Osteocyte (in vitro differentiated cells): ENCODE measurements at regions not wholly inside any gene's neighbourhood (a gene's known extent, or its start where the extent isn't known, plus 50 kb on each side); places are given as distances from the start of the nearest gene placed in this dataset.

Source experiments
- DNase-seq: peaks from one replicate; pipeline ENCODE4 v3.0.0; 2021; ENCODE audit warnings: mixed read lengths; ENCODE audit not compliant: unreplicated experiment; ENCODE audit errors: extremely low spot score
- H3K27ac Mint-ChIP-seq: one replicate; pipeline ENCODE4 v1.8.0; 2021; ENCODE audit warnings: mild to moderate bottlenecking, mixed read lengths; ENCODE audit not compliant: unreplicated experiment
- H3K27me3 Mint-ChIP-seq: one replicate; pipeline ENCODE4 v1.8.0; 2021; ENCODE audit warnings: mixed read lengths; ENCODE audit not compliant: unreplicated experiment
- H3K36me3 Mint-ChIP-seq: one replicate; pipeline ENCODE4 v1.8.0; 2021; ENCODE audit warnings: mixed read lengths; ENCODE audit not compliant: unreplicated experiment
- H3K4me1 Mint-ChIP-seq: one replicate; pipeline ENCODE4 v1.8.0; 2021; ENCODE audit warnings: mixed read lengths; ENCODE audit not compliant: unreplicated experiment
- H3K4me3 Mint-ChIP-seq: one replicate; pipeline ENCODE4 v1.8.0; 2021; ENCODE audit warnings: mild to moderate bottlenecking, moderate library complexity, mixed read lengths; ENCODE audit not compliant: unreplicated experiment
- H3K9me3 Mint-ChIP-seq: one replicate; pipeline ENCODE4 v1.8.0; 2021; ENCODE audit warnings: mixed read lengths; ENCODE audit not compliant: unreplicated experiment
- TF ChIP-seq, protein P1 (sequence below): fragments of 200-600 bp; sonication (generic); IDR thresholded peaks from 2 replicates; pipeline ENCODE4 v1.5.0; 2021; ENCODE audit warnings: antibody characterized with exemption, mild to moderate bottlenecking, moderate library complexity

GRCh38 chrX:57772637-57773036 lies 92.6 kb upstream of the NLRP2B start:
- Mint-ChIP-seq H3K36me3 (no peaks in the 10 kb centered on the region), H3K27ac (no peak overlapping the region), H3K4me1 (no peaks in the 10 kb centered on the region), H3K9me3 (peaks cover 55% of the 10 kb centered on the region), H3K4me3 (no peak overlapping the region), H3K27me3 (no peaks in the 10 kb centered on the region)
- TF ChIP-seq, protein P1, sequence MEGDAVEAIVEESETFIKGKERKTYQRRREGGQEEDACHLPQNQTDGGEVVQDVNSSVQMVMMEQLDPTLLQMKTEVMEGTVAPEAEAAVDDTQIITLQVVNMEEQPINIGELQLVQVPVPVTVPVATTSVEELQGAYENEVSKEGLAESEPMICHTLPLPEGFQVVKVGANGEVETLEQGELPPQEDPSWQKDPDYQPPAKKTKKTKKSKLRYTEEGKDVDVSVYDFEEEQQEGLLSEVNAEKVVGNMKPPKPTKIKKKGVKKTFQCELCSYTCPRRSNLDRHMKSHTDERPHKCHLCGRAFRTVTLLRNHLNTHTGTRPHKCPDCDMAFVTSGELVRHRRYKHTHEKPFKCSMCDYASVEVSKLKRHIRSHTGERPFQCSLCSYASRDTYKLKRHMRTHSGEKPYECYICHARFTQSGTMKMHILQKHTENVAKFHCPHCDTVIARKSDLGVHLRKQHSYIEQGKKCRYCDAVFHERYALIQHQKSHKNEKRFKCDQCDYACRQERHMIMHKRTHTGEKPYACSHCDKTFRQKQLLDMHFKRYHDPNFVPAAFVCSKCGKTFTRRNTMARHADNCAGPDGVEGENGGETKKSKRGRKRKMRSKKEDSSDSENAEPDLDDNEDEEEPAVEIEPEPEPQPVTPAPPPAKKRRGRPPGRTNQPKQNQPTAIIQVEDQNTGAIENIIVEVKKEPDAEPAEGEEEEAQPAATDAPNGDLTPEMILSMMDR: no peak
- no peak for DNase-seq

DNA sequence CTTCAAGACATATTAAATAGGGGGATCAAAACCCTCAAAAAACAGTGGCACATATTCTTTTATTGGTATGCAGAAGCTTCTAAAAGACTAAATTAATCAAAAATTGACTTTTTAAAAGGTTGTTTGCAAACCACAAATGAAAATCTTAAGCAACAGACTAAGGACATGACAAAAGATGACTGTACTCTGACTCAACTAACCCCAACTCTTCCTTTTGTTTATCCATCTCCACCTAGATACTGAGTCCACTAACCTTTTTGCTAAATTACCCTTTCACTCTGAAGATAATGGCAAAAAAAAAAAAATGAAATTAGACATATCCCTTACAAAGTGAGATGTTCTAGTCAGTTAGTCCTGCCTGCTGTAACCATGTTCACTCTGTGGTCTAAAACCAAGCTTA lies 91.6 kb upstream of the NLRP2B start:
- TF ChIP-seq, protein P1: no peak
- peaks cover 50% of the 10 kb centered on the region for H3K9me3 Mint-ChIP-seq
- H3K4me1 Mint-ChIP-seq: no peaks in the 10 kb centered on the region
- no peaks in the 10 kb centered on the region for H3K36me3 Mint-ChIP-seq
- no peak overlapping the region for H3K27ac Mint-ChIP-seq
- H3K4me3 Mint-ChIP-seq: no peak overlapping the region
- no peaks in the 10 kb centered on the region for H3K27me3 Mint-ChIP-seq
- DNase-seq: no peak

DNA sequence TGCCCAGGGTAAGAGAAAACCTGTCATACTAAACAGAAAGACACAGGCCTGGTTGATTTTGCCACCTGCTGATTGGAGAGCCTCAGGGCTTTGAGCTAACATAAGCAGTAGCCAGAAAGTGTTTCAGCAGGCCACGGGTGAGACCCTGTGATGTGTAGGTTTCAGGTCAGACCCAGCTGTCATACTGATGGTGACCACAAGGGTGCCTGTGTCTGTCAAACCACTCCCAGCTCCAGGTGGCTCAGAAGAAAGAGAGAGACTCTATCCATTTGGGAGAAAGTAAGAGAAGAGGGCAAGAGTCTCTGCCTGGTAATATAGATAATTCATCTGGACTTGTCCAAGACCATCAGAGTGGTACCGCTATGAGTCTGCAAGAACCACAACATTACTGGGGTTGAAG lies 72.8 kb upstream of the NLRP2B start:
- Mint-ChIP-seq H3K27ac (no peak overlapping the region), H3K4me1 (no peaks in the 10 kb centered on the region), H3K4me3 (no peak overlapping the region), H3K9me3 (peaks cover 61% of the 10 kb centered on the region), H3K27me3 (no peaks in the 10 kb centered on the region), H3K36me3 (no peaks in the 10 kb centered on the region)
- no peak for DNase-seq
- TF ChIP-seq, protein P1: no peak

DNA sequence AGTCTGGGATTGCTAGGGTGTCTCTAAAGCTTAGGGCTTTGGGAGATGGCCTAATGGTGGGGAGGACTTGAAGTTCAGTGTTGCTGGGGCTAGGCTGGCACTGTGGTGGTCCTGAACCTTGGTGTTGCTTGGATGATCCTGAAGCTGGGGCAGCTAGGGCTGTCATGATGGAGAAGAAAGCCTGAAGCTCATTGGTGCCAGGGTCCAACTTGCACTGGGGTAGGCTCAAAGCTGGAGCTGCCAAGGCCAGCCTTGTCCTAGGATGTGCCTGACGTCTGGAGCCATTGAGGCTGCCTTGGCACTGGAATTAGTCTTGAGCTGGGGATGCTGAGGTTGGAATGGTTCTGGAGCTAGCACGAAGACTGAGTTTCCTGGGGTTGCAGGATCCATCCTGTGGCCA lies 61.0 kb upstream of the NLRP2B start:
- H3K9me3 Mint-ChIP-seq: peaks cover 54% of the 10 kb centered on the region
- no peak overlapping the region for H3K27ac Mint-ChIP-seq
- no peaks in the 10 kb centered on the region for H3K36me3 Mint-ChIP-seq
- H3K4me3 Mint-ChIP-seq: no peak overlapping the region
- DNase-seq: no peak
- no peaks in the 10 kb centered on the region for H3K27me3 Mint-ChIP-seq
- TF ChIP-seq, protein P1: no peak
- H3K4me1 Mint-ChIP-seq: no peaks in the 10 kb centered on the region

DNA sequence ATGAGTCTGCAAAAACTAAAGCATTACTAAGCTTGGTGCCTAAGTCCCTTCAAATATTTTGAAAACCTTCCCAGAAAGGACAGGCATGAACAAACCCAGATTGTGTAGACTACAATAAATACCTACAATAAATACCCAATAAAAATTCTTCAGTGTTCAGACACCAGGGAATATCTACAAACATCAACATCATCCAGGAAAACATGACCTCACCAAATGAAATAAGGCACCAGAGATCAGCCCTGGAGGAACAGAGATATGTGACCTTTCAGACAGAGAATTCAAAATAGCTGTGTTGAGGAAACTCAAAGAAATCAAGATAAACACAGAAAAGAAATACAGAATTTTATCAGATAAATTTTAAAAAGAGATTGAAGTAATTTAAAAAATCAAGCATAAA lies 57.8 kb upstream of the NLRP2B start:
- Mint-ChIP-seq H3K9me3 (peaks cover 57% of the 10 kb centered on the region), H3K4me3 (no peak overlapping the region), H3K27me3 (no peaks in the 10 kb centered on the region), H3K4me1 (no peaks in the 10 kb centered on the region), H3K27ac (no peak overlapping the region), H3K36me3 (no peaks in the 10 kb centered on the region)
- DNase-seq: no peak
- TF ChIP-seq, protein P1: no peak
